Endothelial cell (in vitro differentiated cells): ENCODE measurements at regions not wholly inside any gene's neighbourhood (a gene's known extent, or its start where the extent isn't known, plus 50 kb on each side); places are given as distances from the start of the nearest gene placed in this dataset.
A peak's percentile ranks its signal among the peaks of the same experiment; 100 is the strongest.
"Not testable (repeated sequence)": the region's sequence is repeated elsewhere in the genome, so short reads cannot be mapped to it uniquely, and the experiment has no call there.

Source experiments
- DNase-seq: peaks from one replicate; pipeline ENCODE4 v3.0.0; 2021; ENCODE audit warnings: low spot score
- H3K27ac Mint-ChIP-seq: one replicate; pipeline ENCODE4 v1.8.0; 2021; ENCODE audit warnings: mixed read lengths, inconsistent platforms; ENCODE audit not compliant: unreplicated experiment
- H3K27me3 Mint-ChIP-seq: one replicate; pipeline ENCODE4 v1.8.0; 2021; ENCODE audit warnings: mild to moderate bottlenecking, moderate library complexity, mixed read lengths, inconsistent platforms; ENCODE audit not compliant: unreplicated experiment
- H3K36me3 Mint-ChIP-seq: one replicate; pipeline ENCODE4 v1.8.0; 2021; ENCODE audit warnings: mild to moderate bottlenecking, low read depth, mixed read lengths, inconsistent platforms; ENCODE audit not compliant: unreplicated experiment
- H3K4me1 Mint-ChIP-seq: one replicate; pipeline ENCODE4 v1.8.0; 2021; ENCODE audit warnings: mild to moderate bottlenecking, mixed read lengths, inconsistent platforms; ENCODE audit not compliant: unreplicated experiment
- H3K4me3 Mint-ChIP-seq: one replicate; pipeline ENCODE4 v1.8.0; 2021; ENCODE audit warnings: mild to moderate bottlenecking, mixed read lengths, inconsistent platforms; ENCODE audit not compliant: unreplicated experiment
- H3K9me3 Mint-ChIP-seq: one replicate; pipeline ENCODE4 v1.8.0; 2021; ENCODE audit warnings: mixed read lengths, inconsistent platforms; ENCODE audit not compliant: unreplicated experiment
- TF ChIP-seq, protein P1 (sequence below): fragments of 200-600 bp; sonication (generic); IDR thresholded peaks from one replicate; pipeline ENCODE4 v1.5.0; 2021; ENCODE audit warnings: antibody characterized with exemption; ENCODE audit not compliant: unreplicated experiment

DNA sequence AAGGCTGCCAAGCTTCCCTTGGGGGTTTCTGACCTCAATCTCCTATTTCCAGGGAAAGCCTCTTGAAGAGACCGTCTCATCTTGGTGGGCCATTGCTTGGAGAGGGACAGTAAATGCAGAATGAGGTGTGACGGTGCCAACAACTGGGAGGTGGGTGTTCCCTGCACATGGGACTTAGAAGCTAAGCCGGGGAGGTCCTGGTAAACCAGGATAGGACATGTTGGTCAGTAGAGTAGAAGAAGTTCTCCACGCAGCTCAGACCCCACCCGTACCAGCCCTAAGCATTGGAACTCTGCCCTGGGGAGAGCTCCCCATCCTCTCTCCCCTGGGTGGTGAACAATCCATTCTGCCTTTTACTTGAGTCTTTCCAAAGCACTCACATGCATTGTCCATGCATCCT, 92.0 kb downstream of the SOX1 start:
- no peak overlapping the region for H3K27ac Mint-ChIP-seq
- peaks cover 8% of the 10 kb centered on the region for H3K27me3 Mint-ChIP-seq
- no peaks in the 10 kb centered on the region for H3K9me3 Mint-ChIP-seq
- no peaks in the 10 kb centered on the region for H3K36me3 Mint-ChIP-seq
- DNase-seq = no peak
- H3K4me1 Mint-ChIP-seq = peaks cover 17% of the 10 kb centered on the region
- H3K4me3 Mint-ChIP-seq = no peak overlapping the region
- TF ChIP-seq, protein P1, sequence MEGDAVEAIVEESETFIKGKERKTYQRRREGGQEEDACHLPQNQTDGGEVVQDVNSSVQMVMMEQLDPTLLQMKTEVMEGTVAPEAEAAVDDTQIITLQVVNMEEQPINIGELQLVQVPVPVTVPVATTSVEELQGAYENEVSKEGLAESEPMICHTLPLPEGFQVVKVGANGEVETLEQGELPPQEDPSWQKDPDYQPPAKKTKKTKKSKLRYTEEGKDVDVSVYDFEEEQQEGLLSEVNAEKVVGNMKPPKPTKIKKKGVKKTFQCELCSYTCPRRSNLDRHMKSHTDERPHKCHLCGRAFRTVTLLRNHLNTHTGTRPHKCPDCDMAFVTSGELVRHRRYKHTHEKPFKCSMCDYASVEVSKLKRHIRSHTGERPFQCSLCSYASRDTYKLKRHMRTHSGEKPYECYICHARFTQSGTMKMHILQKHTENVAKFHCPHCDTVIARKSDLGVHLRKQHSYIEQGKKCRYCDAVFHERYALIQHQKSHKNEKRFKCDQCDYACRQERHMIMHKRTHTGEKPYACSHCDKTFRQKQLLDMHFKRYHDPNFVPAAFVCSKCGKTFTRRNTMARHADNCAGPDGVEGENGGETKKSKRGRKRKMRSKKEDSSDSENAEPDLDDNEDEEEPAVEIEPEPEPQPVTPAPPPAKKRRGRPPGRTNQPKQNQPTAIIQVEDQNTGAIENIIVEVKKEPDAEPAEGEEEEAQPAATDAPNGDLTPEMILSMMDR = no peak

DNA sequence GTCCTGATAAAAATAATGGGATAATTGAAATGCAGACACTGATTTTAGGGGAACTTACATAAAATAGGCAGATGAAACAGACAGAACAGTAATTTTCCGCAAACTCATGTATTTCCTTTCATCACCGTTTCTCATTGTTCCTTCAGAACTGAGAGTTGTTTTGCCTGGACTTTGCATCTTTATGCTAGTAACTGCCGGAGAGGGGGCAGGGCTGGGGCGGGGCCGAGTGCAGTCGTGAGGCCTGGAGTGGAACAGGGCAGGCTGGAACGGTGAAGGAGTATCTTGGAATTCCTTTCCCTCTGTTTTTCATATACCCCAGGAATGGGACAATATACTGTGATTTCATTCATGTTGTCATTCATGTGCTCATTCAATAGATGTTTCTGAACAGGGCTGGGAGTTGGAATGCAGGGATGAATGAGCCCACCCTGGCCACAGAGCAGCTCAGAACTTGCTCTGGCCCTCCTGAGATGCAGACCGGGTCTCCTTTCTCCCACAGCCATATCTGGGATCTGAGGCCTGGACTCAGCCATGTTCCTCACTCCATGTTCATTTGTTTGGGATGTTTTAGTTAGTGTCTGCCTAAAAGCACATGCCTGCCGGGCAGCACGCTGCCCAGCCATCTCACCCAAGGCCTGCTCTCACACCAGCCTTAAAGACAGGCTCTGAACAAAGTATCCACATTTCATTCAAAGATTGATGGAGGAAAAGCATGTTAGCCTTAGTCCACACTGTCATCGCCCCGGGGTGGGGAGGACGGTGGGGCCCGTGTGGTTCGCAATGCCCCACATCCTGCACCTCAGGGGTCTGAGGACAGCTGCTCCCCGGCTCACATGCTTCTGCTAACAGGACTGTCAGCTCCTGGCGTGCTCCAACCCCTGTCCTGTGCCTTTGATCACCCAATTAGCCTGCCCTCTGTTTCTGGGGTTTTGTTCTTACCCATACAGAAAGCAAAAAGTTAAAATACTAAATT, 92.9 kb downstream of the SOX1 start:
- DNase-seq = no peak
- Mint-ChIP-seq H3K9me3 (no peaks in the 10 kb centered on the region), H3K4me1 (peaks cover 17% of the 10 kb centered on the region), H3K27ac (no peak overlapping the region), H3K27me3 (peaks cover 6% of the 10 kb centered on the region), H3K4me3 (no peak overlapping the region), H3K36me3 (no peaks in the 10 kb centered on the region)
- TF ChIP-seq, protein P1 = no peak

DNA sequence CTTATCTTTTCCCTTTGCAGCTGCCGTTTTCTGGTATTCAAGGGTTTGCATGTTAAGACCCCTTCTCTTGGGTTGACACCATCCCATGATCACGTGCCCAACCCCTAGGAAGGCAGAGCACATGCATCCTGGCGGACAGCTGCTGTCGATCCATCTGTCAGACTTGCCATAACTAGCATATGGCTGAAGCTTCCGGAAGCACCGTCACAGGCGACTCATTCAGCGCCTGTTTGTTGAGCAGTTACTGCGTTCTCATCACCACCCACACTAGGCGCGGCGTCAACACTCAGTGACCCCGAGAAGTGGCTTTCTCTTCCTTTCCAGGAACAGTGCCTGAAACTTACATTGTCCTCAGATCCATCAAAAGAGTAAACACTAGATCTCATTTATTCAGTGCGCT, 93.6 kb downstream of the SOX1 start:
- TF ChIP-seq, protein P1 = no peak
- Mint-ChIP-seq H3K9me3 (no peaks in the 10 kb centered on the region), H3K36me3 (no peaks in the 10 kb centered on the region), H3K27me3 (peaks cover 2% of the 10 kb centered on the region), H3K4me1 (peaks cover 17% of the 10 kb centered on the region), H3K4me3 (no peak overlapping the region), H3K27ac (peak overlapping the region; percentile 52)
- DNase-seq = no peak

DNA sequence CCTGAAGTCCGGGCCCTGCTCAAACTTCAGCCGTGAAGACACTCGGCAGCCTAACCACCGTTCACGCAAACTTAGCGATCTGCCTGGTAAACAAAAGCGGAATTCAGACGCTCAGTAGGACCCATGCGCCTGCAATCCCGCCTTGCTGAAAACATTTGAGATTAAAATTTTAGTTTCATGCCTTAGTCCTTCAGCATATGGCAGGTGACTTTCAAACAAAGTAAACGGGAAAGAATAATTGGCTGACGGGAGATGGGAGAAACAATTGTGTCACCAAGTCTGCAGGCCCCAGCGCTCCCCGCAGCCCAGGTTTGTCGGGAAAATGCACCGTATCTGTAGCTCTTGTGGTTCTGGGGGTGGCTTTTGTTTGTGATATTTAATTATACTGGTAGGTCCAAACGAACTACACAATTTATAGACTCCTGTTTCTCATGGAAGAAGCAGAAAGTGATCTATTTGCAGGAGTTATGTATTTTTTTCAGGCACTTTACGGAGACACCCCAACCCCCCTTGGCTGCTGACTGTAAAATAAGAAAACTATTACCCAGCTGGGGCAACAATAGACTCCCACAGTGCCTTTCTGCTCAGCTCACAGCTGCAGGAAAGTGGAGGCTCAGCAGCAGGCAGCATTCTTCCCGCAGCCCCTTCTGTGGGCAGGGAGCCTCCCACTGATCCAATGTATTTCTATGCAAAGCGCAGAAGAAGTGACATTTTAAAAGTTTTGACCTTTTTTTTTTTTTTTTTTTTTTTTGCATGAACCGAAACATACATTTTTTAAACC, 94.8 kb downstream of the SOX1 start:
- TF ChIP-seq, protein P1 = no peak
- peaks cover 2% of the 10 kb centered on the region for H3K27me3 Mint-ChIP-seq
- peak overlapping the region; percentile 26 for H3K4me3 Mint-ChIP-seq

DNA sequence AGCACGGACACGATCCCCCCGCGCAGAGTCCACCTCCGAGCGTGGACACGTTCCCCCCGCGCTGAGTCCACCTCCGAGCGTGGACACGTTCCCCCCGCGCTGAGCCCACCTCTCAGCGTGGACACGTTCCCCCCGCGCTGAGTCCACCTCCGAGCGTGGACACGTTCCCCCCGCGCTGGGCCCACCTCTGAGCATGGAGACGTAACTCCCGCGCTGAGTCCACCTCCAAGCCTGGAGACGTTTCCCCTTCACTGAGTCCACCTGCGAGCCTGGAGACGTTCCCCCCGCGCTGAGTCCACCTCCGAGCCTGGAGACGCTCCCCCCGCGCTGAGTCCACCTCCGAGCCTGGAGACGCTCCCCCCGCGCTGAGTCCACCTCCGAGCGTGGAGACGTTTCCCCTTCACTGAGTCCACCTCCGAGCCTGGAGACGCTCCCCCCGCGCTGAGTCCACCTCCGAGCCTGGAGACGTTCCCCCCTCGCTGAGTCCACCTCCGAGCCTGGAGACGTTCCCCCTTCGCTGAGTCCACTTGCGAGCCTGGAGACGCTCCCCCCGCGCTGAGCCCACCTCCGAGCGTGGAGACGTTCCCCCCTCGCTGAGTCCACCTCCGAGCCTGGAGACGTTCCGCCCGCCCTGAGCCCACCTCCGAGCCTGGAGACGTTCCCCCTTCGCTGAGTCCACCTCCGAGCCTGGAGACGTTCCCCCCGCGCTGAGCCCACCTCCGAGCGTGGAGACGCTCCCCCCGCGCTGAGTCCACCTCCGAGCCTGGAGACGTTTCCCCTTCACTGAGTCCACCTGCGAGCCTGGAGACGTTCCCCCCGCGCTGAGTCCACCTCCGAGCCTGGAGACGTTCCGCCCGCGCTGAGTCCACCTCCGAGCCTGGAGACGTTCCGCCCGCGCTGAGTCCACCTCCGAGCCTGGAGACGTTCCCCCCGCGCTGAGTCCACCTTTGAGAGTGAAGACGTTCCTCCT, 97.0 kb downstream of the SOX1 start:
- H3K27ac Mint-ChIP-seq = not testable (repeated sequence)

More for the DNA sequence above, 94.8 kb downstream of the SOX1 start:
- Mint-ChIP-seq H3K27ac (peak overlapping the region; percentile 62), H3K4me1 (peaks cover 17% of the 10 kb centered on the region), H3K9me3 (no peaks in the 10 kb centered on the region), H3K36me3 (no peaks in the 10 kb centered on the region)
- peak; percentile 25 for DNase-seq

More for the DNA sequence above, 97.0 kb downstream of the SOX1 start:
- H3K36me3 Mint-ChIP-seq, H3K27me3 Mint-ChIP-seq, H3K9me3 Mint-ChIP-seq, DNase-seq, H3K4me3 Mint-ChIP-seq: not testable (repeated sequence)
- peaks cover 17% of the 10 kb centered on the region for H3K4me1 Mint-ChIP-seq
